C4-2B (cell line): ENCODE measurements at regions not wholly inside any gene's neighbourhood (a gene's known extent, or its start where the extent isn't known, plus 50 kb on each side); places are given as distances from the start of the nearest gene placed in this dataset.

Experiments used
- ZFX ChIP-seq: fragments of 450-650 bp; IDR thresholded peaks from 2 replicates; pipeline ENCODE4 v1.6.1; 2017
- TF ChIP-seq, protein P1 (sequence below): fragments of 450-650 bp; conservative IDR thresholded peaks from 2 replicates; pipeline ENCODE4 v1.5.1; 2017; ENCODE audit warnings: mild to moderate bottlenecking

DNA sequence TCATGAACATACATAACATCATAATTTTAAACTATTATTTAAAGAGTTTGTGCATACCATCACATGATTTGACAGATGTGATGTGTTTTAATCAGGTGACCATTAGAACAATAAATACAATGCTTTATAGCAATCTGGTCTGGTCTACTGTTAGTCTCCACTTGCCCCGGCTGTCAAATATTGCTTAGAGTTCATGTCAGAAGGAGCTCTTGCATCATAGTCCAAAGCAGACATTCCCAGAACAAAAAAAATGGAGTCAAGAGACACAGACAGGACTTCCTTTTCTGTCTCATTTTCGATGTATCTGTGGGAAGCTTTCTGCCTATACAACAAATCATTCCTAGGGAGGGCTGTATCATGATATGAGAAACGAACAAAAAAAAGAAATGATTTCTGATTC lies 979.2 kb upstream of the WWC1 start:
- TF ChIP-seq, protein P1, sequence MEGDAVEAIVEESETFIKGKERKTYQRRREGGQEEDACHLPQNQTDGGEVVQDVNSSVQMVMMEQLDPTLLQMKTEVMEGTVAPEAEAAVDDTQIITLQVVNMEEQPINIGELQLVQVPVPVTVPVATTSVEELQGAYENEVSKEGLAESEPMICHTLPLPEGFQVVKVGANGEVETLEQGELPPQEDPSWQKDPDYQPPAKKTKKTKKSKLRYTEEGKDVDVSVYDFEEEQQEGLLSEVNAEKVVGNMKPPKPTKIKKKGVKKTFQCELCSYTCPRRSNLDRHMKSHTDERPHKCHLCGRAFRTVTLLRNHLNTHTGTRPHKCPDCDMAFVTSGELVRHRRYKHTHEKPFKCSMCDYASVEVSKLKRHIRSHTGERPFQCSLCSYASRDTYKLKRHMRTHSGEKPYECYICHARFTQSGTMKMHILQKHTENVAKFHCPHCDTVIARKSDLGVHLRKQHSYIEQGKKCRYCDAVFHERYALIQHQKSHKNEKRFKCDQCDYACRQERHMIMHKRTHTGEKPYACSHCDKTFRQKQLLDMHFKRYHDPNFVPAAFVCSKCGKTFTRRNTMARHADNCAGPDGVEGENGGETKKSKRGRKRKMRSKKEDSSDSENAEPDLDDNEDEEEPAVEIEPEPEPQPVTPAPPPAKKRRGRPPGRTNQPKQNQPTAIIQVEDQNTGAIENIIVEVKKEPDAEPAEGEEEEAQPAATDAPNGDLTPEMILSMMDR: no peak
- no peak for TF ChIP-seq ZFX
